Psoas muscle (tissue), 7 donors: ENCODE measurements at regions not wholly inside any gene's neighbourhood (a gene's known extent, or its start where the extent isn't known, plus 50 kb on each side); places are given as distances from the start of the nearest gene placed in this dataset.

Experiments used
- ATAC-seq, 4 donors: fragments of 200-7000 bp; cut with Tn5 transposase; one replicate each; pipeline ENCODE4 v1.9.1; 2020; ENCODE audit warnings: moderate library complexity in 3 of 4, mild to moderate bottlenecking in 2 of 4
- DNase-seq, 2 donors: peaks; one replicate each; pipeline ENCODE4 v3.0.0-alpha.2; 2020
- H3K27ac ChIP-seq: fragments of 200-600 bp; one replicate; pipeline ENCODE4 v1.8.0; 2022
- H3K27me3 ChIP-seq, 3 donors: fragments of 200-600 bp in 1 of 3; one replicate each; pipeline versions ENCODE4 v1.6.1 to v1.8.0; 2013 to 2022; ENCODE audit warnings: low read length in 2 of 3, mild to moderate bottlenecking in 2 of 3, moderate library complexity in 1 of 3; ENCODE audit not compliant: insufficient read depth in 3 of 3
- H3K36me3 ChIP-seq, 2 donors: fragments of 200-600 bp in 1 of 2; one replicate each; pipeline versions ENCODE4 v1.6.1 to v1.8.0; 2013 to 2022; ENCODE audit warnings: low read depth in 1 of 2, mild to moderate bottlenecking in 1 of 2, moderate library complexity in 1 of 2; ENCODE audit not compliant: insufficient read depth in 1 of 2
- H3K4me1 ChIP-seq: fragments of 200-600 bp; one replicate; pipeline ENCODE4 v1.8.0; 2022
- H3K4me3 ChIP-seq: fragments of 200-600 bp; one replicate; pipeline ENCODE4 v1.8.0; 2022; ENCODE audit warnings: mild to moderate bottlenecking
- H3K9me3 ChIP-seq: fragments of 200-600 bp; one replicate; pipeline ENCODE4 v1.8.0; 2022
- WGBS, 3 donors: extraction: QIAGEN DNeasy Blood & Tissue Kit; methylation state at CpG; one replicate each; pipeline versions ENCODE4 v1.1.6 to v1.1.7; 2013; 5-methylcytosine and 5-hydroxymethylcytosine counted together
- intact Hi-C, 2 donors: fragments of 100-400 bp; cut with DNase I; formaldehyde crosslinking; loops; one replicate each; pipeline versions ENCODE4 v1.11.0 to v1.14.2; 2022
- TF ChIP-seq, protein P1 (sequence below): fragments of 200-600 bp; IDR thresholded peaks from one replicate; pipeline ENCODE4 v1.8.0; 2022; ENCODE audit warnings: antibody characterized with exemption
- donor health status: healthy with polysubstance abuse.
- donor health status: DM: no; HTN: no; CAD: no; lungs with moderate emphysema.
- donor health status: Bipolar disorder and iron deficiency.
- donor health status: healthy.
- donor health status: DM: yes; HTN: yes; CAD: no.
- donor health status: DM: no; HTN: no; CAD: no.
- donor health status: DM: yes; HTN: yes; CAD: no.

- no peaks in the 10 kb centered on the region for H3K9me3 ChIP-seq
- no peaks in the 10 kb centered on the region for H3K36me3 ChIP-seq
- WGBS, 3 donors, result 96 to 97% (median 96%) methylated on average over 7 of the region's 7 CpGs
- ATAC-seq (no peak), DNase-seq (no peak)
- intact Hi-C loops, result no loop called here
- H3K4me1 ChIP-seq, result no peaks in the 10 kb centered on the region
- TF ChIP-seq, protein P1, sequence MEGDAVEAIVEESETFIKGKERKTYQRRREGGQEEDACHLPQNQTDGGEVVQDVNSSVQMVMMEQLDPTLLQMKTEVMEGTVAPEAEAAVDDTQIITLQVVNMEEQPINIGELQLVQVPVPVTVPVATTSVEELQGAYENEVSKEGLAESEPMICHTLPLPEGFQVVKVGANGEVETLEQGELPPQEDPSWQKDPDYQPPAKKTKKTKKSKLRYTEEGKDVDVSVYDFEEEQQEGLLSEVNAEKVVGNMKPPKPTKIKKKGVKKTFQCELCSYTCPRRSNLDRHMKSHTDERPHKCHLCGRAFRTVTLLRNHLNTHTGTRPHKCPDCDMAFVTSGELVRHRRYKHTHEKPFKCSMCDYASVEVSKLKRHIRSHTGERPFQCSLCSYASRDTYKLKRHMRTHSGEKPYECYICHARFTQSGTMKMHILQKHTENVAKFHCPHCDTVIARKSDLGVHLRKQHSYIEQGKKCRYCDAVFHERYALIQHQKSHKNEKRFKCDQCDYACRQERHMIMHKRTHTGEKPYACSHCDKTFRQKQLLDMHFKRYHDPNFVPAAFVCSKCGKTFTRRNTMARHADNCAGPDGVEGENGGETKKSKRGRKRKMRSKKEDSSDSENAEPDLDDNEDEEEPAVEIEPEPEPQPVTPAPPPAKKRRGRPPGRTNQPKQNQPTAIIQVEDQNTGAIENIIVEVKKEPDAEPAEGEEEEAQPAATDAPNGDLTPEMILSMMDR, result no peak
- no peak overlapping the region for H3K27ac ChIP-seq
- H3K4me3 ChIP-seq, result no peak overlapping the region
- no peaks in the 10 kb centered on the region for H3K27me3 ChIP-seq
Measured at GRCh38 chr2:15771124-15771523, 169.2 kb upstream of the MYCN start.

DNA sequence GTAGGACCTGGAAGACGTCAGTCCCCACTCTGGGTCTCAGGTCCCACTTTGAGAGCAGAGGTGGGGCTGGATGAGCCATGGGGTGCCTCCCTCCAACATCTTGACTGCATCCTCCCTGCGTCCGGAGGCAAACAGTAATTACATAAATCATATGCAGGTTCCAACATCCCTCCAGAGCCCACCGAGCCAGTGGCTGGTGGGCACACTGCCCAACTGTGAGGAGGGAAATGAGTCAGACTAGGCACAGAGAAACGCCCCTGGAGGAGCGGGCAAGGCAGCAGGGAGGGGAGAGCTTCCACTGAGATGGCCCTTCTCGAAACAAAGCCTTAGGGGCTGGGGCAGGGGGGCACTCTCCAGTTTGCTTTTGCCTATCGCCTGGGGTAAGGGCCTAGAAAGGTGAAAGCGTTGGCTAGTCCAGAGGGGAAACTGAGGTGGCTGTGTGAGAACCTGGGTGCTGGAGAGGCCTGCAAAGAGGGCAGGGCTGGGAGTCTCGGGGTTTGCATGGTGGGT is 168.2 kb upstream of the MYCN start:
- Histone ChIP-seq H3K9me3 (no peaks in the 10 kb centered on the region), H3K27me3 (no peaks in the 10 kb centered on the region), H3K27ac (no peak overlapping the region), H3K36me3 (no peaks in the 10 kb centered on the region), H3K4me3 (no peak overlapping the region), H3K4me1 (no peaks in the 10 kb centered on the region)
- TF ChIP-seq, protein P1, result no peak
- DNase-seq (no peak), ATAC-seq (no peak)
- intact Hi-C loops, result no loop called here
- 81 to 88% (median 86%) methylated on average over 10 of the region's 10 CpGs for WGBS, 3 donors

DNA sequence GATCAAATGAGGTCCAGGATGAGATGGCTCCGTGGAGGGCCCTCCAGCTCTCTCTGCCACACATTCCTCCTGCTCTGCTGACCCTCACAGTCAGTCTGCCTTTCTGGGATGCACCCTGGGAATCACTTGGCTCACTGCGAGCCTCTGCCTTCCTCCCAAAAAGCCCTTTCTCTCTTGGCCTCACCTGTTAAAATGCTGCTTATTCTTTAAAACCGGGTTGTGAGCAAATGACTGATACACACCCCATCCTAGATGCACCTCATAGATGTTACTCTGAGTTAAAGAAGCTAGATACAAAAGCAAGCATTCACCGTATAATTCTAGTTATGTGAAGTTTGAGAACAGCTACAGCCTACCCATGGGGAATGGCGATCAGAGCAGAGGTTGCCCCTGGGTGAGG is 167.7 kb upstream of the MYCN start:
- intact Hi-C loops, result no loop called here
- ATAC-seq, result no peak
- no peak overlapping the region for H3K4me3 ChIP-seq
- TF ChIP-seq, protein P1, result no peak
- no peaks in the 10 kb centered on the region for H3K27me3 ChIP-seq
- DNase-seq, result no peak
- H3K27ac ChIP-seq, result no peak overlapping the region
- H3K36me3 ChIP-seq, result no peaks in the 10 kb centered on the region
- H3K9me3 ChIP-seq, result no peaks in the 10 kb centered on the region
- H3K4me1 ChIP-seq, result no peaks in the 10 kb centered on the region
- WGBS, 3 donors, result 56 to 71% (median 63%) methylated on average over 5 of the region's 5 CpGs

DNA sequence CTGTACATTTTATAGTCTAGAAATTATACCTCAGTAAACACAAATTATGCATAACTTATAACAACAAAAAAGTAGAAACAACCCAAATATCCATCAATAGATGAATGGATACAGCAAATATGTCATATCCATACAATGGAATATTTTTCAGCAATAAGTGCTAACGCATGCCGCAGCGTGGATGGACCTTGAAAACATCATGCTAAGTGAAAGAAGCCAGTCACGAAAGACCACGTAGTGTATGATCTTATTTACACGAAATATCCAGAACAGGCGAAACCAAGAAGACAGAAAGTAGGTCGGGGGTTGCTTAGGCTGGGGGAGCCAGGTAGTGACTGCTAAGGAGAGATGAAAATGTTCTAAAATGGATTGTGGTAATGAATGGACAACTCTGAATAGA is 167.1 kb upstream of the MYCN start:
- H3K4me1 ChIP-seq, result no peaks in the 10 kb centered on the region
- H3K27me3 ChIP-seq, result no peaks in the 10 kb centered on the region
- no peaks in the 10 kb centered on the region for H3K9me3 ChIP-seq
- intact Hi-C loops, result no loop called here
- no peak for ATAC-seq
- no peaks in the 10 kb centered on the region for H3K36me3 ChIP-seq
- H3K4me3 ChIP-seq, result no peak overlapping the region
- no peak overlapping the region for H3K27ac ChIP-seq
- 86 to 91% (median 89%) methylated on average over 8 of the region's 8 CpGs for WGBS, 3 donors
- DNase-seq, result no peak
- TF ChIP-seq, protein P1, result no peak

DNA sequence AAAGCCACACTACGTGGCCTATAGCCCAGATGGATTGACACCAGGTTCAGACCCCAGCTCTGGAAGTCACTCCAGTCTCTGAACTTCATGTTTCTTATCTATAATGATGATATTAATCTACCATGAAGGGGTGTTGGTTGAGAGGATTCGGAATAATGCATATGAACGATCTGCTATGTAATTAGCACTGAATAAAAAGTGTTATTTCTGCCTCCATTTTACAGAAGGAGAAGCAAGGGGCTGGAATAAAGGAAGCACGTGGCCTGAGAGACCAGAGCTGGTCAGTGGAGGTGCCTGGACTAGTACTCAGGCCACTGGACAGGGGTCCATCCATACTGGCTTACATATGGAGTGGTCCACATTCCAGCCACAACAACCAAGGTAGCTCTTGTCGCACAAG is 166.5 kb upstream of the MYCN start:
- H3K4me1 ChIP-seq, result no peaks in the 10 kb centered on the region
- no peak overlapping the region for H3K27ac ChIP-seq
- DNase-seq, result no peak
- WGBS, 3 donors, result 87 to 94% (median 89%) methylated on average over 5 of the region's 5 CpGs
- no peak for ATAC-seq
- intact Hi-C loops, result no loop called here
- H3K4me3 ChIP-seq, result no peak overlapping the region
- TF ChIP-seq, protein P1, result no peak
- H3K9me3 ChIP-seq, result no peaks in the 10 kb centered on the region
- no peaks in the 10 kb centered on the region for H3K27me3 ChIP-seq
- no peaks in the 10 kb centered on the region for H3K36me3 ChIP-seq
